Subcutaneous abdominal adipose tissue (tissue), 5 donors: ENCODE measurements at regions not wholly inside any gene's neighbourhood (a gene's known extent, or its start where the extent isn't known, plus 50 kb on each side); places are given as distances from the start of the nearest gene placed in this dataset.

Experiments
- H3K27ac ChIP-seq: one replicate; pipeline ENCODE4 v1.7.0; 2013; ENCODE audit warnings: low read depth, mild to moderate bottlenecking, inconsistent platforms, low read length, moderate library complexity
- H3K27me3 ChIP-seq, 5 donors: one replicate each; pipeline ENCODE4 v1.7.0; 2013; ENCODE audit warnings: low read length in 5 of 5, inconsistent platforms in 1 of 5; ENCODE audit not compliant: control insufficient read depth in 5 of 5, insufficient read depth in 4 of 5
- H3K36me3 ChIP-seq, 5 donors: one replicate each; pipeline ENCODE4 v1.7.0; 2013; ENCODE audit warnings: low read length in 5 of 5; ENCODE audit not compliant: control insufficient read depth in 5 of 5, insufficient read depth in 5 of 5
- H3K4me1 ChIP-seq, 5 donors: one replicate each; pipeline ENCODE4 v1.7.0; 2013; ENCODE audit warnings: low read length in 5 of 5, mild to moderate bottlenecking in 3 of 5, moderate library complexity in 1 of 5; ENCODE audit not compliant: control insufficient read depth in 5 of 5, insufficient read depth in 5 of 5
- H3K4me3 ChIP-seq, 5 donors: one replicate each; pipeline ENCODE4 v1.7.0; 2013; ENCODE audit warnings: low read length in 5 of 5, low read depth in 1 of 5
- H3K9ac ChIP-seq, 5 donors: one replicate each; pipeline ENCODE4 v1.7.0; 2013; ENCODE audit warnings: low read length in 5 of 5, mild to moderate bottlenecking in 4 of 5, moderate library complexity in 3 of 5
- H3K9me3 ChIP-seq, 5 donors: one replicate each; pipeline ENCODE4 v1.7.0; 2013; ENCODE audit warnings: low read length in 5 of 5; ENCODE audit not compliant: control insufficient read depth in 5 of 5
- donor health status: healthy.
- donor health status: healthy.
- donor health status: healthy.
- donor health status: healthy.
- donor health status: healthy.

DNA sequence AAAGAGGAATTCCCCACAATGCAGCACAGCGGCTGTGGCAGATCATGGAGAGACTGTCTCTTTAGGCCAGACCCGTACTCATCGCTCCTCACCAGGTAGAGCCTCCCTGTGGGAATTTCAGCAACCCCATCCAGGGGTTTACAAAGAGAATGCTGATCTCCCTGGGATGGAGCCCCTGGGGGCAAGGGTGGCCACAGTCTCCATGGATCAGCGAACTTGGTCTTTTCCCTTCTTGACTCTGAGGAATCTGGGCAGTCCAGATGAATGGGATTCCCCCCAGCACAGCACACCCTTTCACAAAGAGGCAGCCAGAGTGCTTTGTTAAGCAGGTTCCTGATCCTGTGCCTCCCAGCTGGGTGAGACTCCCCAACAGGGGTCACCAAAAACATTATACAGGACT, 108.7 kb upstream of the RGMB start:
- H3K27me3 ChIP-seq = peaks cover 0 to 2% (median 0%) of the 10 kb centered on the region in 5 donors
- H3K27ac ChIP-seq = no peak overlapping the region
- no peaks in the 10 kb centered on the region for H3K36me3 ChIP-seq
- H3K4me1 ChIP-seq = no peaks in the 10 kb centered on the region
- H3K9me3 ChIP-seq = peaks cover 0 to 9% (median 6%) of the 10 kb centered on the region in 5 donors
- no peak overlapping the region for H3K4me3 ChIP-seq
- no peak overlapping the region for H3K9ac ChIP-seq

DNA sequence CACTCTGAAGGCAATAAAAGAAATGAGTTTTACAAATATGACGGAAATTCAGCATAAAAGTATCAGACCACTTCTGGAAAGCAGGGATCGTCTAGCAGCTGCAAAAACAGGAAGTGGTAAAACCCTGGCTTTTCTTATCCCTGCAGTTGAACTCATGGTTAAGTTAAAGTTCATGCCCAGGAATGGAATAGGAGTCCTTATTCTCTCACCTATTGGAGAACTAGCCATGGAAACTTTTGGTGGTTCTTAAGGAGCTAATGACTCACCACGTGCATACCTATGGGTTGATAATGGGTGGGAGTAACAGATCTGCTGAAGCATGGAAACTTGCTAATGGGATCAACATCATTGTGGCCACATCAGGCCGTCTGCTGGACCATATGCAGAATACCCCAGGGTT, 93.5 kb upstream of the RGMB start:
- Histone ChIP-seq H3K4me1 (no peaks in the 10 kb centered on the region), H3K36me3 (no peaks in the 10 kb centered on the region), H3K9ac (no peak overlapping the region), H3K9me3 (peaks cover 0 to under 1% (median 0%) of the 10 kb centered on the region in 5 donors), H3K4me3 (no peak overlapping the region), H3K27me3 (no peaks in the 10 kb centered on the region), H3K27ac (no peak overlapping the region)

- peaks cover 0 to 25% (median 12%) of the 10 kb centered on the region in 5 donors for H3K9me3 ChIP-seq
- no peaks in the 10 kb centered on the region for H3K4me1 ChIP-seq
- H3K36me3 ChIP-seq = no peaks in the 10 kb centered on the region
- no peak overlapping the region for H3K4me3 ChIP-seq
- no peak overlapping the region for H3K27ac ChIP-seq
- no peaks in the 10 kb centered on the region for H3K27me3 ChIP-seq
- no peak overlapping the region for H3K9ac ChIP-seq
Observed at GRCh38 chr5:98690002-98690401, 83.5 kb upstream of the RGMB start.

GRCh38 chr5:98694902-98695301, 78.6 kb upstream of the RGMB start:
- no peaks in the 10 kb centered on the region for H3K27me3 ChIP-seq
- no peak overlapping the region for H3K4me3 ChIP-seq
- H3K4me1 ChIP-seq = no peaks in the 10 kb centered on the region
- H3K27ac ChIP-seq = no peak overlapping the region
- H3K36me3 ChIP-seq = no peaks in the 10 kb centered on the region
- H3K9me3 ChIP-seq = peaks cover 0 to 28% (median 14%) of the 10 kb centered on the region in 5 donors
- H3K9ac ChIP-seq = no peak overlapping the region

- no peaks in the 10 kb centered on the region for H3K4me1 ChIP-seq
- peaks cover 2 to 20% (median 8%) of the 10 kb centered on the region in 5 donors for H3K9me3 ChIP-seq
- H3K36me3 ChIP-seq = no peaks in the 10 kb centered on the region
- H3K27me3 ChIP-seq = no peaks in the 10 kb centered on the region
- no peak overlapping the region for H3K27ac ChIP-seq
- H3K9ac ChIP-seq = no peak overlapping the region
- no peak overlapping the region for H3K4me3 ChIP-seq
Observed at GRCh38 chr5:98698359-98698758, 75.1 kb upstream of the RGMB start.

GRCh38 chr5:98700730-98701129, 72.7 kb upstream of the RGMB start:
- Histone ChIP-seq H3K27me3 (no peaks in the 10 kb centered on the region), H3K36me3 (no peaks in the 10 kb centered on the region), H3K9ac (no peak overlapping the region), H3K27ac (no peak overlapping the region), H3K4me3 (no peak overlapping the region), H3K4me1 (no peaks in the 10 kb centered on the region), H3K9me3 (peaks cover 2 to 20% (median 4%) of the 10 kb centered on the region in 5 donors)

- H3K36me3 ChIP-seq = no peaks in the 10 kb centered on the region
- H3K4me1 ChIP-seq = no peaks in the 10 kb centered on the region
- H3K9ac ChIP-seq = no peak overlapping the region
- H3K27me3 ChIP-seq = no peaks in the 10 kb centered on the region
- H3K27ac ChIP-seq = no peak overlapping the region
- peaks cover 0 to 16% (median 4%) of the 10 kb centered on the region in 5 donors for H3K9me3 ChIP-seq
- H3K4me3 ChIP-seq = no peak overlapping the region
Observed at GRCh38 chr5:98705841-98706240, 67.6 kb upstream of the RGMB start.

- Histone ChIP-seq H3K9ac (no peak overlapping the region), H3K36me3 (no peaks in the 10 kb centered on the region), H3K9me3 (peaks cover 0 to 5% (median 0%) of the 10 kb centered on the region in 5 donors), H3K4me3 (no peak overlapping the region), H3K27me3 (no peaks in the 10 kb centered on the region), H3K27ac (no peak overlapping the region), H3K4me1 (no peaks in the 10 kb centered on the region)
Observed at GRCh38 chr5:98709681-98710080, 63.8 kb upstream of the RGMB start.

GRCh38 chr5:98713027-98713426, 60.4 kb upstream of the RGMB start:
- Histone ChIP-seq H3K4me3 (no peak overlapping the region), H3K9ac (no peak overlapping the region), H3K27me3 (no peaks in the 10 kb centered on the region), H3K27ac (no peak overlapping the region), H3K36me3 (no peaks in the 10 kb centered on the region), H3K9me3 (no peaks in the 10 kb centered on the region), H3K4me1 (no peaks in the 10 kb centered on the region)

DNA sequence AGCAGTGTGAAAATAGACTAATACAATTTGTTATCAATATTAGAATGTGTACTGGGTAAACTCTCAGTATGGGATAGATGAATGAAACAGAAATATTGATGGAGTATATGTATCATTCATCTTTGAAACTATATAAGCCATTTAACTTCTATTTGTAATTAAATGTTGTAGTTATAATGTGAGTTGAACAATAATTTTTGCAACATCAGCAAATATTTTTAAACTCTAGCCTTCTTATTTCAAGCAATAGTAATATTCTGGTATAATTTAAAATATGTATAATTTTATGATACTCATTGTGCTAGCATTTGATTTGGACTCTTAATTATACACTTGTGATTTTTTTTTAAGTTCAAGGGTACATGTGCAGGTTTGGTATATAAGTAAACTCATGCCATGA, 59.6 kb upstream of the RGMB start:
- H3K27me3 ChIP-seq = no peaks in the 10 kb centered on the region
- no peak overlapping the region for H3K9ac ChIP-seq
- no peak overlapping the region for H3K27ac ChIP-seq
- no peaks in the 10 kb centered on the region for H3K9me3 ChIP-seq
- no peak overlapping the region for H3K4me3 ChIP-seq
- no peaks in the 10 kb centered on the region for H3K36me3 ChIP-seq
- H3K4me1 ChIP-seq = no peaks in the 10 kb centered on the region

- no peak overlapping the region for H3K27ac ChIP-seq
- H3K4me1 ChIP-seq = no peaks in the 10 kb centered on the region
- H3K9me3 ChIP-seq = no peaks in the 10 kb centered on the region
- no peaks in the 10 kb centered on the region for H3K27me3 ChIP-seq
- H3K36me3 ChIP-seq = no peaks in the 10 kb centered on the region
- no peak overlapping the region for H3K9ac ChIP-seq
- no peak overlapping the region for H3K4me3 ChIP-seq
Observed at GRCh38 chr5:98714710-98715288, 58.7 kb upstream of the RGMB start.
